Heart left ventricle (tissue), 16 donors: ENCODE measurements at regions not wholly inside any gene's neighbourhood (a gene's known extent, or its start where the extent isn't known, plus 50 kb on each side); places are given as distances from the start of the nearest gene placed in this dataset.

Source experiments
- ATAC-seq, 4 donors: fragments of 200-7000 bp; cut with Tn5 transposase; one replicate each; pipeline ENCODE4 v1.9.1; 2020 to 2022; ENCODE audit warnings: moderate library complexity in 4 of 4, mild to moderate bottlenecking in 3 of 4, moderate number of reproducible peaks in 1 of 4
- DNase-seq, 5 donors: peaks; one replicate each; pipeline ENCODE4 v3.0.0-alpha.2; 2020
- H3K27ac ChIP-seq, 12 donors: fragments of 200-600 bp; sonication (generic) in 4 of 12; one replicate each; pipeline versions ENCODE4 v1.5.0 to v1.8.0; 2016 to 2022; ENCODE audit warnings: mild to moderate bottlenecking in 2 of 12
- H3K27me3 ChIP-seq, 9 donors: fragments of 200-600 bp; sonication (generic) in 2 of 9; one replicate each; pipeline versions ENCODE4 v1.5.1 to v1.8.0; 2016 to 2022; ENCODE audit warnings: mild to moderate bottlenecking in 3 of 9
- H3K36me3 ChIP-seq, 9 donors: fragments of 200-600 bp; sonication (generic) in 2 of 9; one replicate each; pipeline versions ENCODE4 v1.5.0 to v1.8.0; 2018 to 2022; ENCODE audit warnings: mild to moderate bottlenecking in 2 of 9
- H3K4me1 ChIP-seq, 12 donors: fragments of 200-600 bp; sonication (generic) in 4 of 12; one replicate each; pipeline versions ENCODE4 v1.5.0 to v1.8.0; 2016 to 2022; ENCODE audit warnings: mild to moderate bottlenecking in 3 of 12
- H3K4me3 ChIP-seq, 12 donors: fragments of 200-600 bp; sonication (generic) in 4 of 12; one replicate each; pipeline versions ENCODE4 v1.5.0 to v1.8.0; 2017 to 2022; ENCODE audit warnings: mild to moderate bottlenecking in 9 of 12, moderate library complexity in 4 of 12
- H3K9me3 ChIP-seq, 12 donors: fragments of 200-600 bp; sonication (generic) in 4 of 12; one replicate each; pipeline versions ENCODE4 v1.5.0 to v1.8.0; 2016 to 2022; ENCODE audit warnings: mild to moderate bottlenecking in 1 of 12
- CTCF ChIP-seq, 12 donors: fragments of 200-600 bp; sonication (generic) in 4 of 12; IDR thresholded peaks; one replicate each; pipeline versions ENCODE4 v1.5.0 to v1.8.0; 2018 to 2022; ENCODE audit warnings: antibody characterized with exemption in 12 of 12, mild to moderate bottlenecking in 5 of 12
- POLR2A ChIP-seq, 2 donors: fragments of 450-650 bp; IDR thresholded peaks; one replicate each; pipeline ENCODE4 v1.6.1; 2017; ENCODE audit warnings: antibody characterized with exemption in 2 of 2, mild to moderate bottlenecking in 2 of 2, moderate library complexity in 2 of 2
- WGBS, 4 donors: extraction: QIAGEN DNeasy Blood & Tissue Kit in 2 of 4; methylation state at CpG; one replicate each; pipeline versions ENCODE4 v1.1.5 to v1.1.7; 2013 to 2018; 5-methylcytosine and 5-hydroxymethylcytosine counted together
- intact Hi-C, 10 donors: fragments of 100-400 bp; cut with DNase I; formaldehyde crosslinking; loops; one replicate each; pipeline versions ENCODE4 v1.11.1 to v1.14.2; 2022
- donor health status: ischemic (EF 13 %, LVEDD 7.1; RV severe dilation, severe dysfunction).
- donor health status: healthy with polysubstance abuse.
- donor health status: DM: no; HTN: yes; CAD: no.
- donor health status: DM: no; HTN: no; CAD: no.
- donor health status: ischemic (EF 25% LVEDD 6.9; RV normal size, moderate dysfunction).
- donor health status: ischemic (EF 25% LVEDD 5.7; RV mildly dilated, moderate dysfunction).
- donor health status: healthy.
- donor health status: DM: yes; HTN: yes; CAD: no.
- donor health status: ischemic (EF 35%, LVEDD 5.7; RV mildly dilated, moderate dysfunction).
- donor health status: nonischemic (EF 11% LVEDD 7.7; RV severe dilation, severe dysfunction).
- donor health status: DM: yes; HTN: yes; CAD: no.
- donor health status: PGD.
- donor health status: ischemic (EF 29% LVEDD 5.4; RV normal size, mild dysfunction).
- donor health status: nonischemic (EF 23%, LVEDD 6.1; RV moderate dilation, normal function).

GRCh38 chr16:35736546-35736945, 2277.1 kb downstream of the TP53TG3F start:
- intact Hi-C loops = loop anchor here in 3 of 10 donors (5.0 to 10.0 kb wide), 3 partner anchors 49 to 372 kb away; no protein-coding TSS in a partner anchor
- Histone ChIP-seq H3K27ac (no peak overlapping the region), H3K4me1 (no peaks in the 10 kb centered on the region), H3K36me3 (no peaks in the 10 kb centered on the region), H3K9me3 (peaks cover 0 to 9% (median 0%) of the 10 kb centered on the region in 12 donors), H3K4me3 (no peak overlapping the region), H3K27me3 (no peaks in the 10 kb centered on the region)
- no peak for DNase-seq
- TF ChIP-seq POLR2A (IDR thresholded peaks at IDR 0.05) = no peak
- no peak for TF ChIP-seq CTCF (IDR thresholded peaks at IDR 0.05)
- no peak for ATAC-seq
- WGBS, 4 donors = 59 to 67% (median 63%) methylated on average over 2 of the region's 2 CpGs

GRCh38 chr16:35737076-35737475, 2277.7 kb downstream of the TP53TG3F start:
- TF ChIP-seq CTCF (IDR thresholded peaks at IDR 0.05) = no peak
- no peak for TF ChIP-seq POLR2A (IDR thresholded peaks at IDR 0.05)
- H3K4me1 ChIP-seq = no peaks in the 10 kb centered on the region
- intact Hi-C loops = loop anchor here in 3 of 10 donors (5.0 to 10.0 kb wide), 3 partner anchors 50 to 372 kb away; no protein-coding TSS in a partner anchor
- no peaks in the 10 kb centered on the region for H3K27me3 ChIP-seq
- no peak for DNase-seq
- H3K9me3 ChIP-seq = peaks cover 0 to 9% (median 0%) of the 10 kb centered on the region in 12 donors
- H3K36me3 ChIP-seq = no peaks in the 10 kb centered on the region
- no peak overlapping the region for H3K27ac ChIP-seq
- no peak for ATAC-seq
- H3K4me3 ChIP-seq = no peak overlapping the region
- WGBS, 4 donors = 78 to 86% (median 83%) methylated on average over 3 of the region's 3 CpGs

- WGBS, 4 donors = 58 to 77% (median 60%) methylated on average over 4 of the region's 4 CpGs
- Histone ChIP-seq H3K27ac (no peak overlapping the region), H3K36me3 (no peaks in the 10 kb centered on the region), H3K27me3 (no peaks in the 10 kb centered on the region), H3K4me3 (no peak overlapping the region), H3K9me3 (peaks cover 0 to 6% (median 0%) of the 10 kb centered on the region in 12 donors), H3K4me1 (no peaks in the 10 kb centered on the region)
- intact Hi-C loops = no loop called here
- ATAC-seq (no peak), DNase-seq (no peak)
- TF ChIP-seq POLR2A (IDR thresholded peaks at IDR 0.05) (no peak), CTCF (IDR thresholded peaks at IDR 0.05) (no peak)
Observed at GRCh38 chr16:35741546-35741945, 2282.1 kb downstream of the TP53TG3F start.

GRCh38 chr16:35743101-35743692, 2283.8 kb downstream of the TP53TG3F start:
- intact Hi-C loops = no loop called here
- no peak overlapping the region for H3K4me3 ChIP-seq
- no peaks in the 10 kb centered on the region for H3K4me1 ChIP-seq
- 47 to 52% (median 51%) methylated on average over 5 of the region's 5 CpGs for WGBS, 4 donors
- H3K9me3 ChIP-seq = peaks cover 0 to 6% (median 0%) of the 10 kb centered on the region in 12 donors
- no peak for ATAC-seq
- DNase-seq = no peak
- no peaks in the 10 kb centered on the region for H3K36me3 ChIP-seq
- no peak overlapping the region for H3K27ac ChIP-seq
- no peaks in the 10 kb centered on the region for H3K27me3 ChIP-seq
- TF ChIP-seq CTCF (IDR thresholded peaks at IDR 0.05) = no peak
- no peak for TF ChIP-seq POLR2A (IDR thresholded peaks at IDR 0.05)
